Inferior parietal cortex (tissue), 1 donor: ENCODE measurements at regions not wholly inside any gene's neighbourhood (a gene's known extent, or its start where the extent isn't known, plus 50 kb on each side); places are given as distances from the start of the nearest gene placed in this dataset.

ENCODE experiments used
- DNase-seq: peaks from one replicate; pipeline ENCODE4 v3.0.0-alpha.2; 2016; ENCODE audit errors: extremely low spot score

DNA sequence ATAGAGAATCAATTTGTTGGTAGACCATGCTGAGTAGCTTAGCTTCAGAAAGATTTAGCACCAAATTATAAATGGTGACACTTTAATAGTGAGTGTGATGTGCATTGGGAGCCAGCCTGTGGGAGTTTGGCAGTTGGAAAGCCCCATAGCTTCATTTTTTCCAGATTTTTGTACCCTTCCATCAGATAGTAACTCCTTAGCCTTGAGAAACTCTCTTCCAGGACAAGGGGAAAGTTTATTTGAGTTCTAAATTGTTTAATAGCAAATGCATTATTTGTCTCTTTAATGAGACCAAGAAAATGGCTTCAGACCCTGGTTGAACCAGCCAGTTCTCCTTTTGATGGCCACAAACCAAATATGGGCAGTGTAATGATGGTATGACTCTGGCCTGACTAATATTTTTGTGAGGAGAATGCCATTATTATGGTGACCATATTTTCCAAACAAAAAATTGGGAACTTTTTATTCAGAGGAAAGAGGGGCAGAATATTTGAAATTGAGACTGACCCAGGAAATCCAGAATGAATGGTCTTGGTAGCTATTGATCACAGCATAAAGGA lies 49.8 kb downstream of the PLCE1 start:
- DNase-seq: no peak

GRCh38 chr10:94046098-94046497 lies 52.4 kb downstream of the PLCE1 start:
- DNase-seq: no peak

DNA sequence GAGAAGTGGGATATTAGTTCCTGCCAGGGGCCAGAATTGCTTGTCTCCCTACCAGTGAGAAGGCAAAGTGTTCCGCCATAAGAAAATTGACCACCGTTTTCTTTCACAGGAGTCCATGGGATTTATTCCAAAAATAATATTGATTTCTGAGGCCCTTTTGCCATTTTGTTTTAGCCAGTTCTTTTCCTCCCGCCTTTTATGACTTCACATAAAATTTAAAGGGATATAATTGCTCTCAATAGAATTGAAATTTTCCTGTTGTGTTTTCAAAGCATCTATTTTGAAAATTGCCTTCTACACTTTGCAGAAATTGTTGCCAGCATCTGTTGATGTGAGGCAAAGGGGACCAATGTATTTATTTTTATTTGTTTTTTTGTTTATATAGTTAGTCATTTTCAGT lies 53.6 kb downstream of the PLCE1 start:
- DNase-seq: no peak

DNA sequence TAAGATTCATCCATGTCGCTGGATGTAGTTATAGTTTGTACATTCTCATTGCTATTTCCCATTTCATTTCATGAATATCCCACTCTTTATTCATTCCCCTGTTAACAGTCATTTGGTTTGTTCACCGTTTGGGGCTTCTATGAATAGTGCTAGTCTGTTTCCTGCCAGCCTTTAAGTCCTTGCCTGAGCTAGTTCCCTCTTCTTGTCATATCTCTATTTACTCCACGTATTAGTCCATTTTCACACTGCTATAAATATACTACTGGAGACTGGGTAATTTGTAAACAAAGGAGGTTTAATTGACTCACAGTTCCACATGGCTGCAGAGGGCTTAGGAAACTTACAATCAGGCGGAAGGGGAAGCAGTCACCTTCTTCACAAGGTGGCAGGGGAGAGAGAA lies 56.2 kb downstream of the PLCE1 start:
- DNase-seq: no peak

DNA sequence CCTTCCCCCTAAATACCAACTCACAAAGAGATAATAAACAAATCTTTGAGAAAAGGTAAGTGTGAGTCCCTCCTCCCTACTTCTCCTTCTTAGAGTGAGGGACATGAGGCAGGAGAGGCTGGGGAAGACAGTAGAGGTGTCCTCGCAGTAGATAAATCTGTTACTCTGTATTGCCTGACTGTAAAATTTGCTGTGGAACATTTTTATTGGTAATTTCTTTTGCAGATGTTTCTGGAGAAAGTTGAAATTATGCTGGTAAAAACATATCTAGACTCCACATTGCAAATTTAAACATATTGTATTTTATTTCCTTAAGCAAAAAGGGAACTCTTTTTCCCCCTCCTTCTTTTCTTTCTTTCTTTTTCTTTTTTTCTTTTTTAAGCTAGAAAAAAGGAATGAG lies 58.5 kb downstream of the PLCE1 start:
- no peak for DNase-seq

DNA sequence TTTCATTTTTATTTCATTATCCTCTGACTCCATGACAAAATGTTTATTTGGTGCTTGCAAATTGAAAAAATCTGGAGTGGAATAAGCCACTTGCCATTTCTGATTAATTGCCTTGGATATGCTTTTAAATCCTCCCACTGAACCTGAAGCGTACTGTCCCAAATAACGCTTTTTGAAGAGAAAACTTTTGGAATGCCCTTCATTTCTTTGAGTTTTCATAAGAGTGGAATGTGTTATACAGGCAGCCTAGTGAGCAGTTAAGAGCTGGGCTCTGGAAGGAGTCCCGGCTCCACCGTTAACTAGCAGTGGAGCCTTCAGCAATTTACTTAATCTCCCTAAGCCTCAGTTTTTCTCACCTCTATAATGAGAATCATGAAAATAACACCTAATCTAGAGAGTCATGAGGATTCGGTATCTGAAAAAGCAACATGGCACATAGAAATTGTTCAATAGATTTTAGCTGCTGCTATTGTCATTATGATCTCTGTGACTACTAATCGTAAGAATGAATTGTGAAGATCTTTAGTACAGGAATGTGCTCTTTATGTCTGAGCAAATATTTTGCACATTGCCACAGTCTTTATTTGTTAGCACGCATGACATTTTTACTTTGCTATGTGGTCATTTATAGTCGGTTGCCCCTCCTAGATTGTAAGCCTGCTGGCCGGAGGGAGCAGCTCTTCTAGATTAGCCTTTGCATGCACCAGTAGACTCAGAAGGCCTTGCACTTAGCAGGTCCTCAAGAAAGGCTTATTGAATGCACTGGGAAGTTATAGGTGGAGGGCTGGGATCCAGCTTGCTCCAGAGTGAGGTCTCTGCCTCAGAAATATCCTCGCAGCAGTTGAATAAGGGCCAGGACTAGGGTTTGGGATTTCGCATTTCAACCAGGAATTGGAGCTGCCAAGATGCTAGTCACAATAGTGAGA lies 59.4 kb downstream of the PLCE1 start:
- DNase-seq: no peak

GRCh38 chr10:94059178-94059883 lies 65.6 kb downstream of the PLCE1 start:
- no peak for DNase-seq

- DNase-seq: no peak
Measured at GRCh38 chr10:94061026-94061425, 67.3 kb downstream of the PLCE1 start.

GRCh38 chr10:94062611-94063010 lies 68.9 kb downstream of the PLCE1 start:
- no peak for DNase-seq

- DNase-seq: no peak
Measured at GRCh38 chr10:94065362-94065761, 71.6 kb downstream of the PLCE1 start.

DNA sequence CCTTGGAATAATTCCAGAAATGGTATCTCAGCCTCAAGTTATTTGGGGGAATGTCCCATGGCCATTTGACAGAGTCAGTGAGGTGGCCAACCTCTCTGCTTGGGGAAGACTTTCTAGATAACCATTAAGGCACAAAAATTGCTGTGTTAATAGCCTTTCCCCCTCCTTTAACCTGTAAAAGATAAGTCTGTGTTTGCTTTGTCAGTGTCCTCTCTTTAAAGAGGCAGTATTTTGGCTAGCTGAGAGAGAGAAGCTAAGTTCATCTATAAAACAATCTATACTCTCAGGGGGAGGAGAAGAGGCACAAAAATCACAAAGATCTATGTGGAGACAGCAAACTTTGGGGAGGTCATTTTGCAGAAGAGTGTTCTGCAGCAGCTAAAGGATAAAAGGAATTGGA lies 72.1 kb downstream of the PLCE1 start:
- no peak for DNase-seq

- DNase-seq: no peak
Measured at GRCh38 chr10:94066411-94066810, 72.7 kb downstream of the PLCE1 start.

DNA sequence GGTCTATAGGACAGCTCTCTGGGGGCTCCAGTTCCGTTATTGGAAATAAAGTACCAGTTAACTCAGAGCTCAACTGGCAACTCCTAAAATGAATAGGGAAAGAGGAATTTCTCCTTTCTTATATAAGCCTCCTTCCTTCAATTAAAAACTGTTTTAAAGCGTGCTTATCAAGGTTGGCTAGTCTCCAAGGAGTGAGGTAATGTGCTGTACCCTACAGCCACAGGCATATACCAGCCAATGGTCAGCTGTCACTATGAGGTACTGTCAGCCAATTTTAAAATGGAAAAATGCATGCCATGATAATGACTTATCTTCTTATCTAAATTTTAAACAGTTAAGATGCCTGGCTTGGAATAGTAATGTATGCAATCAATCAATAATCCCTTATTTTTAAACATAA lies 76.2 kb downstream of the PLCE1 start:
- no peak for DNase-seq

DNA sequence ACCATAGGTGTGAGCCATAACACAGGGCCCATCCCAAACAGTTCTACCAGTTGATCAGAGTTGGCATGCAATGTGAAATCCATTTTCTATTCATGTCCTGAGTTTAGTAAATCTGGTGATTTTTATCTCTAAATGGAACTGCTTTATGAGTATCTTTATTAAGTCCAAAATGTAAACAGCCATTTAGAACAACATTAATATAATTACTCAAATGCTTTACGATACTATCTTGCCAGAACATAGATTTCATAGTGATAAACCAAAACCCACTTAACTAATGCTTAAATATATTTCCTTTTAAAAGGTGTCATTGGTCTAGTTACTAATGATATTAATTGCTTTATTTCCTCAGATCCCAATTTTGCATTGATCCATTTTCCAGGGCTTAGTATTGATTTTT lies 80.7 kb downstream of the PLCE1 start:
- no peak for DNase-seq

GRCh38 chr10:94075506-94075905 lies 81.8 kb downstream of the PLCE1 start:
- DNase-seq: no peak

GRCh38 chr10:94076325-94076841 lies 82.7 kb downstream of the PLCE1 start:
- DNase-seq: peak; percentile 27

GRCh38 chr10:94077042-94077441 lies 83.3 kb downstream of the PLCE1 start:
- DNase-seq: no peak

DNA sequence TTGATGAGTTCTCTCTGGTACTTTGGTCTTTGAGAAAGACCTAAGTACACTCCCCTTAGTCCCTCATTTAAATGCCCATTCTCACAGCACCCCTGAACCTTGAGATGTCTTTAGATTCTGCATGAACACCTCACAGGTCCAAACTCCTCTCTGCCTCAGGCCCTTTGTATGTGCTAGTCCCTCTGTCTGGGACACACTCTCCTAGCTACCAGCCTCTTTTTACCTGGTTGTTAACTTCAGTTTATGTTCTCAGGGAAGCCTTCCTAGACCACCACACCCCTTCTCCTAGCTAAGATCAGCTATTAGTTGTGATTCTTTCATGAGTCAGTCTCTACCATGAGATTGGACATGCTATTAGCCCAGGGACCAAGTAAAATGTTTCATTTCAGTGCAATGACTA lies 86.4 kb downstream of the PLCE1 start:
- no peak for DNase-seq

DNA sequence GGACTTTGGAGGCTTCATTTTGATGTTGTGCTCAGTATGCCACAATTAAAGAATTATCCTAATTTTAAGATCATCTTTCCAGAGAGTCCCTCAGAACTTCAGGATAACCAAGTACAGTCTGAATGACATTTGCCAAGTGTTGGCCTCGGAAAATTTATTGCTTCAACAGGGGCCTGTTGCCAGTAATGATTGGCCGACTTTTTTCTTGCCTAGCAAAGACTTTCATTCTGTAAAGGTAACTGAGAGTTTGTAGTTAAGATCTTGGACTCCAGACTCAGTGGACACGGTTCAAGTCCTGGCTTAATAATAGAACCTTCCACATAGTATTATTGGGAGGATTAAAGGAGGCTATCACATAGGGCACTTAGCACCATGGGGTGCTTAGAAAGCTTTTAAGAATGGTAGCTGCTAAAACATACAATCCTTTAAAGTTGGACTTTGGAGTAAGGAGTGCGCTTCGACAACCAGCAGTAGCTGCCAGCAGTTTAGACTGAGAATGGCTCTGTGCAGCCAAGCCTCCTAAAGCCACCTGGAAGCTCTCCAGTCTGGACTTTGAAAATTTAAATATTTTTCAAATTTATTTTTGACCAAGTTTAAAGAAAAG lies 90.0 kb downstream of the PLCE1 start:
- no peak for DNase-seq

- DNase-seq: no peak
Measured at GRCh38 chr10:94084344-94084743, 90.6 kb downstream of the PLCE1 start.

GRCh38 chr10:94085288-94085687 lies 91.6 kb downstream of the PLCE1 start:
- DNase-seq: no peak

DNA sequence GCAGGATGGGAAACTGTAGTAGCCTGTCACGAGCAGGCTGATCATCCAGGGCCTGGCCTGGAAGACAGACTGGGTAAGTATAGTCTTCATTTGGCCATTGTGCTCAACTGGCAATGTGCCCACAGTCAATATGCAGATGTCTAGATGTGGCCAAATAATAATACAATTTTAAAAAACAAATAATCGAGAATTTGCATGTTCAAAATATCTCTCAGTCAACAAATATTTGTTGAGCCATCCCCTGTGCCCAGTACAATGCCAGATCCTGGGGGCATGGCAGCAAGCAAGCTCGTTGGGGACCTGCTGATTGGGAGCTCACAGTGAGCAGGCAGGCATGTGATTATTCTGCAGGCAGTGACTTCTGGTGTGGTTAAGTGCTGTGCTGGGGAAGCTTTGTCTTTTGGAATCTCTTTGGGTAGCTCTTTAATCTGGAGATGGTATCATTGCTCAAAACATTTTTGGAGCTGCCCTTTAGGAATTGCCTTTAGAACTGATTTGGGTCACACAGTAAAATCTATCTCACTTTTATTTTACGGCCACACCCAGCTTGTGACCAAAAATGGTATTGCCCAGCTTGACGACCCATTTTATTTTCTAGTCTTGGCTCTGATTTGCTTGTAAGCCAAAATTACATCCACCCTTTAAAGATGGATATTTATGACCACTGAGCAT lies 92.2 kb downstream of the PLCE1 start:
- DNase-seq: no peak
